CD14-positive monocyte (primary cell): ENCODE measurements at regions not wholly inside any gene's neighbourhood (a gene's known extent, or its start where the extent isn't known, plus 50 kb on each side); places are given as distances from the start of the nearest gene placed in this dataset.

Experiments used
- DNase-seq, 3 donors: peaks; one replicate each; pipeline ENCODE4 v3.0.0-alpha.2; 2011 to 2022
- H2AFZ ChIP-seq: 2 replicates; pipeline ENCODE4 v1.6.0; 2012; ENCODE audit warnings: mild to moderate bottlenecking, low read depth, low read length, inconsistent platforms; ENCODE audit not compliant: insufficient read depth, poor library complexity, severe bottlenecking
- H3K27ac ChIP-seq, 2 donors: 1 replicate in 1 of 2; 2 replicates in 1 of 2; pipeline ENCODE4 v1.5.1; 2012 to 2013; ENCODE audit warnings: low read length in 2 of 2, control low read depth in 1 of 2, inconsistent platforms in 1 of 2, low read depth in 1 of 2, mild to moderate bottlenecking in 1 of 2
- H3K27me3 ChIP-seq, 2 donors: one replicate each; pipeline versions ENCODE4 v1.6.0 to v1.6.1; 2011 to 2013; ENCODE audit warnings: low read length in 2 of 2; ENCODE audit not compliant: control insufficient read depth in 2 of 2, insufficient read depth in 2 of 2
- H3K36me3 ChIP-seq, 2 donors: replicated peaks in 1 of 2; 1 replicate in 1 of 2; 2 replicates in 1 of 2; pipeline versions ENCODE4 v1.5.1 to v1.6.1; 2012 to 2013; ENCODE audit warnings: low read length in 2 of 2, control low read depth in 1 of 2, inconsistent platforms in 1 of 2, mild to moderate bottlenecking in 1 of 2; ENCODE audit not compliant: insufficient read depth in 2 of 2, control insufficient read depth in 1 of 2
- H3K4me1 ChIP-seq, 2 donors: 1 replicate in 1 of 2; 2 replicates in 1 of 2; pipeline versions ENCODE4 v1.5.1 to v1.6.1; 2012 to 2013; ENCODE audit warnings: low read length in 2 of 2, control low read depth in 1 of 2, inconsistent platforms in 1 of 2, mild to moderate bottlenecking in 1 of 2, moderate library complexity in 1 of 2; ENCODE audit not compliant: insufficient read depth in 2 of 2, control insufficient read depth in 1 of 2
- H3K4me2 ChIP-seq: replicated peaks from 2 replicates; pipeline ENCODE3; 2012; ENCODE audit warnings: low read length, moderate library complexity, mild to moderate bottlenecking; ENCODE audit not compliant: poor library complexity, severe bottlenecking; ENCODE audit errors: extremely low read depth
- H3K4me3 ChIP-seq, 3 experiments: fragments of 200-600 bp in 1 of 3; sonication (generic) in 1 of 3; replicated peaks in 1 of 3; 1 replicate in 2 of 3; 2 replicates in 1 of 3; pipeline ENCODE4 v1.5.1; 2011 to 2013; ENCODE audit warnings: low read length in 3 of 3, mild to moderate bottlenecking in 3 of 3, control low read depth in 2 of 3, low read depth in 2 of 3, inconsistent platforms in 1 of 3, moderate library complexity in 1 of 3
- H3K79me2 ChIP-seq: 2 replicates; pipeline ENCODE4 v1.6.0; 2012; ENCODE audit warnings: mild to moderate bottlenecking, control low read depth, inconsistent platforms, low read length, moderate library complexity; ENCODE audit not compliant: insufficient read depth
- H3K9ac ChIP-seq: 2 replicates; pipeline ENCODE4 v1.6.0; 2017; ENCODE audit warnings: low read length, mild to moderate bottlenecking; ENCODE audit not compliant: insufficient read depth, poor library complexity, severe bottlenecking
- H3K9me3 ChIP-seq, 2 donors: replicated peaks in 1 of 2; 1 replicate in 1 of 2; 2 replicates in 1 of 2; pipeline versions ENCODE4 v1.5.1 to v1.6.1; 2012 to 2013; ENCODE audit warnings: low read length in 2 of 2, control low read depth in 1 of 2; ENCODE audit not compliant: control insufficient read depth in 1 of 2, insufficient read depth in 1 of 2
- H4K20me1 ChIP-seq: 2 replicates; pipeline ENCODE4 v1.6.0; 2012; ENCODE audit warnings: mild to moderate bottlenecking, low read length, control low read depth, moderate library complexity; ENCODE audit not compliant: insufficient read depth
- H3K27ac Mint-ChIP-seq, 7 donors: one replicate each; pipeline ENCODE4 v1.8.0; 2020; ENCODE audit warnings: mild to moderate bottlenecking in 7 of 7, mixed read lengths in 7 of 7, moderate library complexity in 6 of 7, inconsistent platforms in 2 of 7
- H3K27me3 Mint-ChIP-seq, 3 donors: one replicate each; pipeline ENCODE4 v1.8.0; 2021 to 2022; ENCODE audit warnings: low read depth in 3 of 3, mild to moderate bottlenecking in 3 of 3, mixed read lengths in 3 of 3, moderate library complexity in 3 of 3, inconsistent platforms in 1 of 3
- H3K36me3 Mint-ChIP-seq, 2 donors: one replicate each; pipeline ENCODE4 v1.8.0; 2020; ENCODE audit warnings: mixed read lengths in 2 of 2, inconsistent platforms in 1 of 2, mild to moderate bottlenecking in 1 of 2
- H3K4me1 Mint-ChIP-seq: one replicate; pipeline ENCODE4 v1.8.0; 2020; ENCODE audit warnings: mild to moderate bottlenecking, mixed read lengths
- H3K4me3 Mint-ChIP-seq, 2 donors: one replicate each; pipeline ENCODE4 v1.8.0; 2020; ENCODE audit warnings: mild to moderate bottlenecking in 2 of 2, mixed read lengths in 2 of 2, moderate library complexity in 1 of 2
- H3K9me3 Mint-ChIP-seq, 7 donors: one replicate each; pipeline ENCODE4 v1.8.0; 2020 to 2022; ENCODE audit warnings: mixed read lengths in 7 of 7, mild to moderate bottlenecking in 6 of 7, moderate library complexity in 6 of 7, inconsistent platforms in 2 of 7
- CTCF ChIP-seq: fragments of 200-600 bp; IDR thresholded peaks from one replicate; pipeline ENCODE4 v1.8.0; 2022; ENCODE audit warnings: antibody characterized with exemption, mild to moderate bottlenecking
- WGBS: methylation state at CpG from one replicate; pipeline ENCODE4 v1.1.5; 2013; ENCODE audit warnings: missing lambda C conversion rate; ENCODE audit not compliant: insufficient coverage; 5-methylcytosine and 5-hydroxymethylcytosine counted together
- intact Hi-C, 2 donors: fragments of 100-400 bp; cut with micrococcal nuclease; formaldehyde crosslinking; loops; one replicate each; pipeline versions ENCODE4 v1.15.0 to v1.15.1; 2023

DNA sequence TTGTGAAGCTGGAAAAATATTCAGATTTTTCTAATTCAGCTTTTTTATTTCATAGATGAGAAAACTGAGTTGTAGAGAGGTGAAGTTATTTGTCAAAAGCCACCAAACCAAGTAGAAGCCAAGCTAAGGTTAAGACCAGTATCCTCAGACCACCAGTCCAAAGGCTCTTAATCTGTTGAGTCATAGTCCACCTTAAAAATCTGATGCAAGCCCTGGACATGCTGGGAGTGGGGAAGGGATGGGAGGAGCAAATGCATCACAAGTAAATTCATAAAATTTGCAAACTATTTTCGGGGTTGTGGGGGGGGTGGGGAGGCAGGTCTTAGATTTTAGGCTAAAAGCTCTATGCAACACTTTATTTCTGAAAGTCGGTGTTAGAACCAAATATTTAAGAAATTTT, 307.7 kb upstream of the SEMA6D start:
- H3K27me3 ChIP-seq: no peaks in the 10 kb centered on the region
- no peak overlapping the region for H3K4me3 ChIP-seq
- H3K27ac ChIP-seq: no peak overlapping the region
- TF ChIP-seq CTCF: no peak
- H4K20me1 ChIP-seq: no peaks in the 10 kb centered on the region
- no peak overlapping the region for H3K4me2 ChIP-seq
- no CpG with 5 or more reads among the region's 2 CpGs for WGBS
- peaks cover 1 to 3% (median 2%) of the 10 kb centered on the region in 3 donors for H3K27me3 Mint-ChIP-seq
- no peak overlapping the region for H2AFZ ChIP-seq
- H3K79me2 ChIP-seq: no peaks in the 10 kb centered on the region
- H3K9me3 Mint-ChIP-seq: peaks cover 0 to 4% (median 3%) of the 10 kb centered on the region in 7 donors
- H3K36me3 ChIP-seq: no peaks in the 10 kb centered on the region
- H3K36me3 Mint-ChIP-seq: no peaks in the 10 kb centered on the region
- H3K4me3 Mint-ChIP-seq: no peak overlapping the region
- no peak overlapping the region for H3K9ac ChIP-seq
- no peaks in the 10 kb centered on the region for H3K9me3 ChIP-seq
- no peaks in the 10 kb centered on the region for H3K4me1 Mint-ChIP-seq
- H3K27ac Mint-ChIP-seq: no peak overlapping the region
- DNase-seq: no peak
- H3K4me1 ChIP-seq: no peaks in the 10 kb centered on the region
- intact Hi-C loops: no loop called here

- no peak overlapping the region for H3K9ac ChIP-seq
- Mint-ChIP-seq H3K27ac (no peak overlapping the region), H3K9me3 (peaks cover 0 to 4% (median 0%) of the 10 kb centered on the region in 7 donors), H3K4me3 (no peak overlapping the region), H3K27me3 (peaks cover 0 to 3% (median 0%) of the 10 kb centered on the region in 3 donors), H3K4me1 (no peaks in the 10 kb centered on the region), H3K36me3 (no peaks in the 10 kb centered on the region)
- no peaks in the 10 kb centered on the region for H3K79me2 ChIP-seq
- no peaks in the 10 kb centered on the region for H3K9me3 ChIP-seq
- no peak overlapping the region for H2AFZ ChIP-seq
- no peak for TF ChIP-seq CTCF
- H3K4me1 ChIP-seq: no peaks in the 10 kb centered on the region
- no peak overlapping the region for H3K27ac ChIP-seq
- H3K36me3 ChIP-seq: no peaks in the 10 kb centered on the region
- no peaks in the 10 kb centered on the region for H3K27me3 ChIP-seq
- H3K4me2 ChIP-seq: no peak overlapping the region
- no peak overlapping the region for H3K4me3 ChIP-seq
- H4K20me1 ChIP-seq: no peaks in the 10 kb centered on the region
- whole genome bisulfite sequencing: no CpG with 5 or more reads among the region's 3 CpGs
- DNase-seq: no peak
- intact Hi-C loops: no loop called here
Measured at GRCh38 chr15:47410247-47410646, 307.1 kb upstream of the SEMA6D start.
